GM23338 (cell line): ENCODE measurements at regions not wholly inside any gene's neighbourhood (a gene's known extent, or its start where the extent isn't known, plus 50 kb on each side); places are given as distances from the start of the nearest gene placed in this dataset.

Experiments
- ATAC-seq: fragments of 200-7000 bp; cut with Tn5 transposase; 3 replicates; pipeline ENCODE4 v1.9.1; 2020
- DNase-seq: peaks from one replicate; pipeline ENCODE4 v3.0.0-alpha.2; 2015; ENCODE audit warnings: low spot score
- H2AFZ ChIP-seq: fragments of 200-600 bp; sonication (generic); 2 replicates; pipeline ENCODE4 v1.8.0; 2016; ENCODE audit warnings: antibody characterized with exemption, mild to moderate bottlenecking, moderate library complexity
- H3F3A ChIP-seq: fragments of 200-600 bp; sonication (generic); replicated peaks from 2 replicates; pipeline ENCODE4 v1.8.0; 2017; ENCODE audit warnings: antibody characterized with exemption, mixed run types, low read depth
- H3K27ac ChIP-seq: fragments of 200-600 bp; sonication (generic); 2 replicates; pipeline ENCODE4 v1.6.1; 2016; ENCODE audit warnings: low read depth
- H3K27me3 ChIP-seq: fragments of 200-600 bp; sonication (generic); 2 replicates; pipeline ENCODE4 v1.8.0; 2016; ENCODE audit warnings: mild to moderate bottlenecking, mixed run types, moderate library complexity; ENCODE audit not compliant: insufficient read depth
- H3K36me3 ChIP-seq: fragments of 200-600 bp; sonication (generic); 2 replicates; pipeline ENCODE4 v1.8.0; 2016; ENCODE audit warnings: mild to moderate bottlenecking; ENCODE audit not compliant: insufficient read depth
- H3K4me1 ChIP-seq: fragments of 200-600 bp; sonication (generic); 2 replicates; pipeline ENCODE4 v1.8.0; 2016; ENCODE audit warnings: mild to moderate bottlenecking, moderate library complexity; ENCODE audit not compliant: insufficient read depth
- H3K4me2 ChIP-seq: fragments of 200-600 bp; sonication (generic); 2 replicates; pipeline ENCODE4 v1.7.1; 2017; ENCODE audit warnings: mixed run types
- H3K4me3 ChIP-seq: fragments of 200-600 bp; sonication (generic); 2 replicates; pipeline ENCODE4 v1.6.1; 2016; ENCODE audit warnings: mixed run types
- H3K79me2 ChIP-seq: fragments of 200-600 bp; sonication (generic); replicated peaks from 2 replicates; pipeline ENCODE4 v1.8.0; 2017; ENCODE audit warnings: mild to moderate bottlenecking; ENCODE audit not compliant: insufficient read depth
- H3K9me2 ChIP-seq: fragments of 200-600 bp; sonication (generic); 2 replicates; pipeline ENCODE4 v1.8.0; 2017; ENCODE audit not compliant: insufficient read depth
- H4K20me1 ChIP-seq: fragments of 200-600 bp; sonication (generic); replicated peaks from 2 replicates; pipeline ENCODE4 v1.8.0; 2017; ENCODE audit warnings: mild to moderate bottlenecking; ENCODE audit not compliant: insufficient read depth
- H3K27ac Mint-ChIP-seq: 2 replicates; pipeline ENCODE4 v1.8.0; 2020; ENCODE audit warnings: inconsistent platforms, mild to moderate bottlenecking, moderate library complexity, mixed read lengths
- H3K27me3 Mint-ChIP-seq: 3 replicates; pipeline ENCODE4 v1.8.0; 2022; ENCODE audit warnings: low read depth, mild to moderate bottlenecking, moderate library complexity, mixed read lengths, inconsistent platforms; ENCODE audit not compliant: insufficient read depth, poor library complexity
- H3K36me3 Mint-ChIP-seq: 3 replicates; pipeline ENCODE4 v1.8.0; 2021; ENCODE audit warnings: low read depth, mild to moderate bottlenecking, inconsistent platforms, moderate library complexity, mixed read lengths
- H3K4me1 Mint-ChIP-seq: 3 replicates; pipeline ENCODE4 v1.8.0; 2020; ENCODE audit warnings: mild to moderate bottlenecking, inconsistent platforms, mixed read lengths
- H3K4me3 Mint-ChIP-seq: 3 replicates; pipeline ENCODE4 v1.8.0; 2021; ENCODE audit warnings: moderate library complexity, mild to moderate bottlenecking, inconsistent platforms, mixed read lengths
- H3K9me3 Mint-ChIP-seq: 3 replicates; pipeline ENCODE4 v1.8.0; 2020; ENCODE audit warnings: moderate library complexity, mild to moderate bottlenecking, inconsistent platforms, mixed read lengths
- CREB1 ChIP-seq: fragments of 250-450 bp; sonication (Bioruptor Pico); IDR thresholded peaks from 2 replicates; pipeline ENCODE4 v1.5.0; 2020; ENCODE audit warnings: low read depth, mild to moderate bottlenecking, moderate library complexity
- CTCF ChIP-seq, 2 experiments: fragments of 200-600 bp in 1 of 2; sonication (generic) in 1 of 2; conservative IDR thresholded peaks; 2 replicates each; pipeline versions ENCODE4 v1.5.1 to v1.6.1; 2016 to 2017; ENCODE audit warnings: antibody characterized with exemption in 2 of 2, low read depth in 2 of 2, mild to moderate bottlenecking in 2 of 2, moderate library complexity in 1 of 2
- ETS1 ChIP-seq: IDR thresholded peaks from 2 replicates; pipeline ENCODE4 v1.6.1; 2016; ENCODE audit warnings: antibody characterized with exemption
- EZH2 ChIP-seq: fragments of 200-600 bp; sonication (generic); IDR thresholded peaks from one replicate; pipeline ENCODE4 v1.8.0; 2017; ENCODE audit warnings: antibody characterized with exemption, mild to moderate bottlenecking, low read depth; ENCODE audit not compliant: unreplicated experiment
- EZH2phosphoT487 ChIP-seq: fragments of 200-600 bp; sonication (generic); IDR thresholded peaks from one replicate; pipeline ENCODE4 v1.8.1; 2018; ENCODE audit warnings: antibody characterized with exemption; ENCODE audit not compliant: unreplicated experiment
- JUNB ChIP-seq: IDR thresholded peaks from one replicate; pipeline ENCODE4 v1.6.1; 2016; ENCODE audit warnings: antibody characterized with exemption; ENCODE audit not compliant: unreplicated experiment
- NANOG ChIP-seq: IDR thresholded peaks from 2 replicates; pipeline ENCODE4 v1.6.1; 2016; ENCODE audit warnings: antibody characterized with exemption, borderline replicate concordance
- POLR2AphosphoS5 ChIP-seq: IDR thresholded peaks from 2 replicates; pipeline ENCODE4 v1.6.1; 2016; ENCODE audit warnings: antibody characterized with exemption, low read depth
- REST ChIP-seq: IDR thresholded peaks from one replicate; pipeline ENCODE4 v1.6.1; 2018; ENCODE audit warnings: antibody characterized with exemption; ENCODE audit not compliant: unreplicated experiment
- STAT1 ChIP-seq: IDR thresholded peaks from one replicate; pipeline ENCODE4 v1.6.1; 2016; ENCODE audit warnings: antibody characterized with exemption; ENCODE audit not compliant: unreplicated experiment
- ZNF114 ChIP-seq: fragments of 250-450 bp; sonication (Bioruptor Pico); IDR thresholded peaks from 2 replicates; pipeline ENCODE4 v1.5.0; 2020; ENCODE audit warnings: mild to moderate bottlenecking, moderate library complexity
- ZNF331 ChIP-seq: fragments of 250-450 bp; sonication (Bioruptor Pico); IDR thresholded peaks from 2 replicates; pipeline ENCODE4 v1.5.0; 2020; ENCODE audit warnings: low read depth, mild to moderate bottlenecking, moderate library complexity
- ZNF462 ChIP-seq: fragments of 250-450 bp; sonication (Bioruptor Pico); IDR thresholded peaks from 2 replicates; pipeline ENCODE4 v1.5.0; 2020; ENCODE audit warnings: mild to moderate bottlenecking, moderate library complexity

GRCh38 chr2:48819206-48819735 is 63.7 kb upstream of the LHCGR start:
- Histone ChIP-seq H3K36me3 (no peaks in the 10 kb centered on the region), H3F3A (no peaks in the 10 kb centered on the region), H3K9me2 (peaks cover 21% of the 10 kb centered on the region), H3K4me1 (peaks cover 2% of the 10 kb centered on the region; the same call in 1 of the 2 replicates), H3K79me2 (no peaks in the 10 kb centered on the region), H3K4me3 (no peak overlapping the region), H3K4me2 (no peak overlapping the region), H3K27me3 (no peaks in the 10 kb centered on the region), H4K20me1 (no peaks in the 10 kb centered on the region), H3K27ac (no peak overlapping the region), H2AFZ (no peak overlapping the region)
- TF ChIP-seq REST: no peak
- TF ChIP-seq CREB1 (CRISPR knock-in tag): no peak
- TF ChIP-seq STAT1: no peak
- TF ChIP-seq ZNF114 (CRISPR knock-in tag): no peak
- no peak for TF ChIP-seq EZH2
- TF ChIP-seq POLR2AphosphoS5: no peak
- TF ChIP-seq CTCF (conservative IDR thresholded peaks at IDR 0.05; ENCODE audit: low read depth in 2 of 2): no peak
- no peak for TF ChIP-seq EZH2phosphoT487
- no peak for TF ChIP-seq NANOG
- no peak for TF ChIP-seq ZNF462 (CRISPR knock-in tag)
- TF ChIP-seq ETS1: no peak
- TF ChIP-seq ZNF331 (CRISPR knock-in tag): no peak
- no peak for TF ChIP-seq JUNB
- peaks cover 2% of the 10 kb centered on the region for H3K27me3 Mint-ChIP-seq
- peaks cover 4% of the 10 kb centered on the region; the same call in 2 of the 3 replicates for H3K4me1 Mint-ChIP-seq
- DNase-seq: no peak
- ATAC-seq: no peak
- H3K9me3 Mint-ChIP-seq: no peaks in the 10 kb centered on the region
- no peak overlapping the region for H3K4me3 Mint-ChIP-seq
- H3K27ac Mint-ChIP-seq: no peak overlapping the region
- no peaks in the 10 kb centered on the region for H3K36me3 Mint-ChIP-seq
